HEK293 (cell line): ENCODE measurements at regions not wholly inside any gene's neighbourhood (a gene's known extent, or its start where the extent isn't known, plus 50 kb on each side); places are given as distances from the start of the nearest gene placed in this dataset.

ENCODE experiments used
- CTCF ChIA-PET: fragments of 350-600 bp; formaldehyde crosslinking; extraction: SDS; loops from one replicate; lab custom pipeline; 2021; ENCODE audit warnings: antibody characterized with exemption; lab: Yijun Ruan, JAX
- POLR2A ChIA-PET: fragments of 300-600 bp; formaldehyde crosslinking; extraction: SDS; loops from one replicate; lab custom pipeline; 2020; ENCODE audit warnings: antibody characterized with exemption, inconsistent platforms; lab: Yijun Ruan, JAX
- H3K27ac ChIP-seq: fragments of 200-500 bp; sonication (Bioruptor generic); 2 replicates; pipeline ENCODE4 v1.5.1; 2014; ENCODE audit warnings: low read depth, low read length, control low read depth, inconsistent platforms; ENCODE audit errors: extremely low read depth
- H3K36me3 ChIP-seq, 2 experiments: fragments of 200-500 bp in 1 of 2; sonication (Bioruptor generic) in 1 of 2; 1 replicate in 1 of 2; 2 replicates in 1 of 2; pipeline ENCODE4 v1.5.1; 2014 to 2017; ENCODE audit warnings: inconsistent platforms in 2 of 2, low read length in 2 of 2; ENCODE audit not compliant: control insufficient read depth in 2 of 2, insufficient read depth in 1 of 2
- H3K4me1 ChIP-seq: fragments of 200-500 bp; sonication (Bioruptor generic); 2 replicates; pipeline ENCODE4 v1.5.1; 2014; ENCODE audit warnings: mild to moderate bottlenecking, low read length, inconsistent platforms; ENCODE audit not compliant: control insufficient read depth, insufficient read depth
- H3K4me3 ChIP-seq: 2 replicates; pipeline ENCODE4 v1.5.1; 2011; ENCODE audit warnings: low read depth, mild to moderate bottlenecking, control low read depth, low read length, moderate library complexity
- H3K9me3 ChIP-seq: fragments of 200-500 bp; sonication (Bioruptor generic); 2 replicates; pipeline ENCODE4 v1.5.1; 2014; ENCODE audit warnings: low read depth, low read length, inconsistent platforms; ENCODE audit not compliant: control insufficient read depth, insufficient read depth
- EGR2 ChIP-seq: fragments of 450-650 bp; formaldehyde crosslinking; IDR thresholded peaks from 2 replicates; pipeline ENCODE4 v1.5.1; 2016; ENCODE audit warnings: low read depth, missing biosample characterization, missing genetic modification characterization
- GLI4 ChIP-seq: fragments of 450-650 bp; formaldehyde crosslinking; IDR thresholded peaks from 2 replicates; pipeline ENCODE4 v1.5.1; 2016; ENCODE audit warnings: missing biosample characterization, missing genetic modification characterization
- KLF9 ChIP-seq: fragments of 450-650 bp; formaldehyde crosslinking; IDR thresholded peaks from 2 replicates; pipeline ENCODE4 v1.5.1; 2016; ENCODE audit warnings: missing biosample characterization, missing genetic modification characterization, low read depth
- SALL2 ChIP-seq: fragments of 450-650 bp; formaldehyde crosslinking; IDR thresholded peaks from 2 replicates; pipeline ENCODE4 v1.5.0; 2017; ENCODE audit warnings: missing biosample characterization, mild to moderate bottlenecking, missing genetic modification characterization, borderline replicate concordance
- SCRT1 ChIP-seq: fragments of 450-650 bp; formaldehyde crosslinking; IDR thresholded peaks from 2 replicates; pipeline ENCODE4 v1.5.1; 2016; ENCODE audit warnings: missing biosample characterization, missing genetic modification characterization, borderline replicate concordance
- SETDB1 ChIP-seq: IDR thresholded peaks from one replicate; pipeline ENCODE4 v1.6.1; 2017; ENCODE audit warnings: mild to moderate bottlenecking, low read length, moderate library complexity, mixed read lengths; ENCODE audit not compliant: insufficient read length
- ZBTB8A ChIP-seq: fragments of 450-650 bp; formaldehyde crosslinking; IDR thresholded peaks from 2 replicates; pipeline ENCODE4 v1.5.1; 2016; ENCODE audit warnings: missing biosample characterization, missing genetic modification characterization
- ZNF10 ChIP-seq: fragments of 450-650 bp; formaldehyde crosslinking; IDR thresholded peaks from 2 replicates; pipeline ENCODE4 v1.5.1; 2017; ENCODE audit warnings: missing biosample characterization, missing genetic modification characterization
- ZNF2 ChIP-seq: fragments of 450-650 bp; formaldehyde crosslinking; IDR thresholded peaks from 2 replicates; pipeline ENCODE4 v1.5.1; 2016; ENCODE audit warnings: missing biosample characterization, missing genetic modification characterization
- ZNF274 ChIP-seq, 2 experiments: fragments of 200-500 bp in 1 of 2; fragments of 450-650 bp in 1 of 2; sonication (Bioruptor generic) in 1 of 2; formaldehyde crosslinking in 1 of 2; IDR thresholded peaks; 2 replicates each; pipeline versions ENCODE4 v1.5.1 to v1.6.1; 2014 to 2016; ENCODE audit warnings: borderline replicate concordance in 1 of 2, inconsistent platforms in 1 of 2, low read length in 1 of 2, missing biosample characterization in 1 of 2, missing genetic modification characterization in 1 of 2
- ZNF394 ChIP-seq: fragments of 450-650 bp; formaldehyde crosslinking; IDR thresholded peaks from 2 replicates; pipeline ENCODE4 v1.5.1; 2016; ENCODE audit warnings: missing biosample characterization, missing genetic modification characterization, mild to moderate bottlenecking, moderate library complexity, borderline replicate concordance
- ZNF555 ChIP-seq: fragments of 450-650 bp; formaldehyde crosslinking; conservative IDR thresholded peaks from 2 replicates; pipeline ENCODE4 v1.5.1; 2017; ENCODE audit warnings: missing biosample characterization, mild to moderate bottlenecking, missing genetic modification characterization, inconsistent platforms
- ZNF558 ChIP-seq: fragments of 450-650 bp; formaldehyde crosslinking; IDR thresholded peaks from 2 replicates; pipeline ENCODE4 v1.5.1; 2016; ENCODE audit warnings: missing biosample characterization, missing genetic modification characterization
- ZNF560 ChIP-seq: fragments of 450-650 bp; formaldehyde crosslinking; IDR thresholded peaks from 2 replicates; pipeline ENCODE4 v1.5.1; 2017; ENCODE audit warnings: missing biosample characterization, missing genetic modification characterization, borderline replicate concordance
- ZNF585B ChIP-seq: fragments of 450-650 bp; formaldehyde crosslinking; IDR thresholded peaks from 2 replicates; pipeline ENCODE4 v1.5.1; 2016; ENCODE audit warnings: missing biosample characterization, missing genetic modification characterization
- ZNF621 ChIP-seq: fragments of 450-650 bp; formaldehyde crosslinking; IDR thresholded peaks from 2 replicates; pipeline ENCODE4 v1.5.1; 2017; ENCODE audit warnings: missing biosample characterization, missing genetic modification characterization
- ZNF654 ChIP-seq: fragments of 450-650 bp; formaldehyde crosslinking; IDR thresholded peaks from 2 replicates; pipeline ENCODE4 v1.5.1; 2016; ENCODE audit warnings: low read depth, missing biosample characterization, missing genetic modification characterization
- ZNF677 ChIP-seq: fragments of 450-650 bp; IDR thresholded peaks from 2 replicates; pipeline ENCODE4 v1.5.0; 2018; ENCODE audit warnings: missing biosample characterization, mild to moderate bottlenecking, missing genetic modification characterization, moderate library complexity
- TF ChIP-seq, protein P1 (sequence below): fragments of 450-650 bp; formaldehyde crosslinking; IDR thresholded peaks from 2 replicates; pipeline ENCODE4 v1.5.0; 2017; ENCODE audit warnings: missing biosample characterization, missing genetic modification characterization, borderline replicate concordance
- TF ChIP-seq, protein P2 (sequence below): fragments of 450-650 bp; formaldehyde crosslinking; IDR thresholded peaks from 2 replicates; pipeline ENCODE4 v1.5.1; 2016; ENCODE audit warnings: missing biosample characterization, missing genetic modification characterization
- TF ChIP-seq, protein P3 (sequence below): fragments of 450-650 bp; formaldehyde crosslinking; IDR thresholded peaks from 2 replicates; pipeline ENCODE4 v1.5.1; 2016; ENCODE audit warnings: missing biosample characterization, missing genetic modification characterization
- TF ChIP-seq, protein P4 (sequence below): fragments of 450-650 bp; formaldehyde crosslinking; IDR thresholded peaks from 2 replicates; pipeline ENCODE4 v1.5.1; 2016; ENCODE audit warnings: missing biosample characterization, missing genetic modification characterization

DNA sequence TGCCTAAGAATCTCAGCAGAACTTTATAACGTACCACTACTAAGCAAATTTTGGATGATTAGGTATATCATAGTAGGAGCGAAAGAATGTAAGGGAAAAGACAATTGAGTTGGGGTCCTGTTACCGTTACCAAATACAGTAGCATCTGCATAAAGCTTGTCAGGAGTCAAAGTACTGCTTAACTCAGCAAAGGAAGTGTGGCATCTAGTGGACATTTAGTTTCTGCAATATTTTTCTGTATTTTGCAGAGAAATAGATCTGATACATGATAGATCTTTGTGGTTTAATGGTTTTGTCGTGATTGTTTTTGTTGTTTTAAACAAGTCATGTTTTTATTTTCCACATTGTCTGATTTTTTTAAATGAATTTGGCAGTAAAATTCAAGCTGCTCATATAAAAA, 81.0 kb upstream of the SMARCAD1 start:
- no peak overlapping the region for H3K27ac ChIP-seq
- ChIA-PET CTCF (interaction anchor here (0.6 to 1.2 kb wide), 7 partner anchors 10 to 1039 kb away, joined by 3 to 7 read pairs (median 4); no protein-coding TSS in a partner anchor), POLR2A (no interaction called here)
- H3K4me3 ChIP-seq, result no peak overlapping the region
- H3K9me3 ChIP-seq, result no peaks in the 10 kb centered on the region
- H3K36me3 ChIP-seq, result no peaks in the 10 kb centered on the region
- TF ChIP-seq, protein P1, sequence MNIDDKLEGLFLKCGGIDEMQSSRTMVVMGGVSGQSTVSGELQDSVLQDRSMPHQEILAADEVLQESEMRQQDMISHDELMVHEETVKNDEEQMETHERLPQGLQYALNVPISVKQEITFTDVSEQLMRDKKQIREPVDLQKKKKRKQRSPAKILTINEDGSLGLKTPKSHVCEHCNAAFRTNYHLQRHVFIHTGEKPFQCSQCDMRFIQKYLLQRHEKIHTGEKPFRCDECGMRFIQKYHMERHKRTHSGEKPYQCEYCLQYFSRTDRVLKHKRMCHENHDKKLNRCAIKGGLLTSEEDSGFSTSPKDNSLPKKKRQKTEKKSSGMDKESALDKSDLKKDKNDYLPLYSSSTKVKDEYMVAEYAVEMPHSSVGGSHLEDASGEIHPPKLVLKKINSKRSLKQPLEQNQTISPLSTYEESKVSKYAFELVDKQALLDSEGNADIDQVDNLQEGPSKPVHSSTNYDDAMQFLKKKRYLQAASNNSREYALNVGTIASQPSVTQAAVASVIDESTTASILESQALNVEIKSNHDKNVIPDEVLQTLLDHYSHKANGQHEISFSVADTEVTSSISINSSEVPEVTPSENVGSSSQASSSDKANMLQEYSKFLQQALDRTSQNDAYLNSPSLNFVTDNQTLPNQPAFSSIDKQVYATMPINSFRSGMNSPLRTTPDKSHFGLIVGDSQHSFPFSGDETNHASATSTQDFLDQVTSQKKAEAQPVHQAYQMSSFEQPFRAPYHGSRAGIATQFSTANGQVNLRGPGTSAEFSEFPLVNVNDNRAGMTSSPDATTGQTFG (tag by site-specific recombination), result no peak
- TF ChIP-seq, protein P2, sequence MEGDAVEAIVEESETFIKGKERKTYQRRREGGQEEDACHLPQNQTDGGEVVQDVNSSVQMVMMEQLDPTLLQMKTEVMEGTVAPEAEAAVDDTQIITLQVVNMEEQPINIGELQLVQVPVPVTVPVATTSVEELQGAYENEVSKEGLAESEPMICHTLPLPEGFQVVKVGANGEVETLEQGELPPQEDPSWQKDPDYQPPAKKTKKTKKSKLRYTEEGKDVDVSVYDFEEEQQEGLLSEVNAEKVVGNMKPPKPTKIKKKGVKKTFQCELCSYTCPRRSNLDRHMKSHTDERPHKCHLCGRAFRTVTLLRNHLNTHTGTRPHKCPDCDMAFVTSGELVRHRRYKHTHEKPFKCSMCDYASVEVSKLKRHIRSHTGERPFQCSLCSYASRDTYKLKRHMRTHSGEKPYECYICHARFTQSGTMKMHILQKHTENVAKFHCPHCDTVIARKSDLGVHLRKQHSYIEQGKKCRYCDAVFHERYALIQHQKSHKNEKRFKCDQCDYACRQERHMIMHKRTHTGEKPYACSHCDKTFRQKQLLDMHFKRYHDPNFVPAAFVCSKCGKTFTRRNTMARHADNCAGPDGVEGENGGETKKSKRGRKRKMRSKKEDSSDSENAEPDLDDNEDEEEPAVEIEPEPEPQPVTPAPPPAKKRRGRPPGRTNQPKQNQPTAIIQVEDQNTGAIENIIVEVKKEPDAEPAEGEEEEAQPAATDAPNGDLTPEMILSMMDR (tag by site-specific recombination), result peak; percentile 44; the same call in 1 of the 2 replicates
- TF ChIP-seq ZNF654 (tag by site-specific recombination) (peak; percentile 43), ZNF677 (tag by site-specific recombination) (no peak)
- H3K4me1 ChIP-seq, result no peaks in the 10 kb centered on the region

DNA sequence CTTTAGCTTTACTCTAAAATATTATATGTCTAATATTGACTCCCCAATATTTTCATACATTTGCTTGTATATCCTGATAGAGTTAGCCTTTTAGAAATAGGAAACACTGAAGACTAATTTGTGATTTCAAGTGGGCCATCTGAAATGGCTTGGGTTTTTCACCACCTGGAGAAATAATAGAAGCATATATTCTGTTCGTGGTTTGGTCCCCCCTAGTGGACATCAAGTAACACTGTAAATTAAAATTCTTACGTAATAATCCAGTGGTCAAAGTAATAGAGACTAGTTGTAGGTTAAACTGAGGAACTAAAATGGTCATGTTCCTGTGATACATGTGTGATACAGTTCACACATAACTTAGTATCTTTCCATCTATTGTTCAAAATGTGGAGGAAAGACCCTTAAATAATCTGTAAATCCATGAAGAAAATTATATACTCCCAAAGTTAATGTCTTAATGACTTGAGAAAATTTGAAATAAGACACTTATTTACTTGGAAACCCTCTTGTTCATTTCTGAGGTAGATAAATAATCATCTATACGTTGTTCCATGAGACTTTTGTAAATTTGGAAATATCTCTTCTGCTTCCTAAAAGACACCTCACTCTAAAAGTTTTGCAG, 79.8 kb upstream of the SMARCAD1 start:
- H3K4me3 ChIP-seq, result no peak overlapping the region
- CTCF ChIA-PET, result interaction anchor here (0.7 to 1.2 kb wide), 5 partner anchors 11 to 322 kb away, joined by 3 to 7 read pairs (median 3); no protein-coding TSS in a partner anchor
- H3K36me3 ChIP-seq, result no peaks in the 10 kb centered on the region
- no peak overlapping the region for H3K27ac ChIP-seq
- POLR2A ChIA-PET, result no interaction called here
- no peaks in the 10 kb centered on the region for H3K9me3 ChIP-seq
- TF ChIP-seq ZNF654 (tag by site-specific recombination) (peak; percentile 34), ZNF555 (tag by site-specific recombination) (no peak), ZNF558 (tag by site-specific recombination) (no peak), SETDB1 (no peak)
- no peaks in the 10 kb centered on the region for H3K4me1 ChIP-seq

DNA sequence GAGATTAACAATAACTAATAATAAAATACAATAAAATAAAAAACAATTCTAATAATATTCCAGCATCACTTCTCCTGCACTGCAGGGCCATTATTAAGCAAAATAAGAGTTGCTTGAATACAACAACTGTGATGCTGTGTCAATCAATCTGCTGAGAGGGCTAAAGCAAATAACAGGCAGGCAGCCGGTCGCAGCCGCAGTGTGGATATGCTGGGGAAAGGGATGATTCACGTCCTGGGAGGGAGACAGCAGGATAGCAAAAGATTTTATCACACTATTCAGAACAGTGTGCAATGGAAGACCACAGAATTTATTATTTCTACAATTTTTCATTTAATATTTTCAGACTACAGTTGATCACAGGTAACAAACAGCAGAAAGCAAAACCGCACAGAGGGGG, 76.5 kb upstream of the SMARCAD1 start:
- Histone ChIP-seq H3K27ac (no peak overlapping the region), H3K4me1 (no peaks in the 10 kb centered on the region), H3K9me3 (no peaks in the 10 kb centered on the region), H3K4me3 (no peak overlapping the region), H3K36me3 (no peaks in the 10 kb centered on the region)
- TF ChIP-seq, protein P3, sequence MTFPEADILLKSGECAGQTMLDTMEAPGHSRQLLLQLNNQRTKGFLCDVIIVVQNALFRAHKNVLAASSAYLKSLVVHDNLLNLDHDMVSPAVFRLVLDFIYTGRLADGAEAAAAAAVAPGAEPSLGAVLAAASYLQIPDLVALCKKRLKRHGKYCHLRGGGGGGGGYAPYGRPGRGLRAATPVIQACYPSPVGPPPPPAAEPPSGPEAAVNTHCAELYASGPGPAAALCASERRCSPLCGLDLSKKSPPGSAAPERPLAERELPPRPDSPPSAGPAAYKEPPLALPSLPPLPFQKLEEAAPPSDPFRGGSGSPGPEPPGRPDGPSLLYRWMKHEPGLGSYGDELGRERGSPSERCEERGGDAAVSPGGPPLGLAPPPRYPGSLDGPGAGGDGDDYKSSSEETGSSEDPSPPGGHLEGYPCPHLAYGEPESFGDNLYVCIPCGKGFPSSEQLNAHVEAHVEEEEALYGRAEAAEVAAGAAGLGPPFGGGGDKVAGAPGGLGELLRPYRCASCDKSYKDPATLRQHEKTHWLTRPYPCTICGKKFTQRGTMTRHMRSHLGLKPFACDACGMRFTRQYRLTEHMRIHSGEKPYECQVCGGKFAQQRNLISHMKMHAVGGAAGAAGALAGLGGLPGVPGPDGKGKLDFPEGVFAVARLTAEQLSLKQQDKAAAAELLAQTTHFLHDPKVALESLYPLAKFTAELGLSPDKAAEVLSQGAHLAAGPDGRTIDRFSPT (tag by site-specific recombination), result no peak
- TF ChIP-seq, protein P4, sequence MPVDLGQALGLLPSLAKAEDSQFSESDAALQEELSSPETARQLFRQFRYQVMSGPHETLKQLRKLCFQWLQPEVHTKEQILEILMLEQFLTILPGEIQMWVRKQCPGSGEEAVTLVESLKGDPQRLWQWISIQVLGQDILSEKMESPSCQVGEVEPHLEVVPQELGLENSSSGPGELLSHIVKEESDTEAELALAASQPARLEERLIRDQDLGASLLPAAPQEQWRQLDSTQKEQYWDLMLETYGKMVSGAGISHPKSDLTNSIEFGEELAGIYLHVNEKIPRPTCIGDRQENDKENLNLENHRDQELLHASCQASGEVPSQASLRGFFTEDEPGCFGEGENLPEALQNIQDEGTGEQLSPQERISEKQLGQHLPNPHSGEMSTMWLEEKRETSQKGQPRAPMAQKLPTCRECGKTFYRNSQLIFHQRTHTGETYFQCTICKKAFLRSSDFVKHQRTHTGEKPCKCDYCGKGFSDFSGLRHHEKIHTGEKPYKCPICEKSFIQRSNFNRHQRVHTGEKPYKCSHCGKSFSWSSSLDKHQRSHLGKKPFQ (tag by site-specific recombination), result no peak
- TF ChIP-seq ZNF10 (tag by site-specific recombination), result no peak
- no peak for TF ChIP-seq ZNF274 (IDR thresholded peaks at IDR 0.05; ENCODE audit: low read length)
- TF ChIP-seq ZNF274 (tag by site-specific recombination; IDR thresholded peaks at IDR 0.05; ENCODE audit: borderline replicate concordance), result no peak
- no peak for TF ChIP-seq SETDB1
- TF ChIP-seq KLF9 (tag by site-specific recombination), result no peak
- TF ChIP-seq EGR2, result no peak
- no peak for TF ChIP-seq ZNF560 (tag by site-specific recombination)
- no peak for TF ChIP-seq GLI4 (tag by site-specific recombination)
- no peak for TF ChIP-seq ZNF585B (tag by site-specific recombination)
- no peak for TF ChIP-seq SCRT1 (tag by site-specific recombination)
- TF ChIP-seq ZNF2, result no peak
- no peak for TF ChIP-seq ZBTB8A (tag by site-specific recombination)
- no peak for TF ChIP-seq ZNF621 (tag by site-specific recombination)
- TF ChIP-seq SALL2 (tag by site-specific recombination), result no peak
- no peak for TF ChIP-seq ZNF394 (tag by site-specific recombination)
- POLR2A ChIA-PET, result no interaction called here
- CTCF ChIA-PET, result no interaction called here
